Stimulated activated CD4-positive, alpha-beta T cell treated with anti-CD3 and anti-CD28 coated beads, Interleukin-12 subunit alpha, Interleukin-12 subunit beta, amount 100 ng/mL, for 24 hours (primary cell): ENCODE measurements at regions not wholly inside any gene's neighbourhood (a gene's known extent, or its start where the extent isn't known, plus 50 kb on each side); places are given as distances from the start of the nearest gene placed in this dataset.

Source experiments
- DNase-seq, 2 experiments: peaks; one replicate each; pipeline ENCODE4 v3.0.0-alpha.2; 2020; ENCODE audit warnings: low read depth in 2 of 2

DNA sequence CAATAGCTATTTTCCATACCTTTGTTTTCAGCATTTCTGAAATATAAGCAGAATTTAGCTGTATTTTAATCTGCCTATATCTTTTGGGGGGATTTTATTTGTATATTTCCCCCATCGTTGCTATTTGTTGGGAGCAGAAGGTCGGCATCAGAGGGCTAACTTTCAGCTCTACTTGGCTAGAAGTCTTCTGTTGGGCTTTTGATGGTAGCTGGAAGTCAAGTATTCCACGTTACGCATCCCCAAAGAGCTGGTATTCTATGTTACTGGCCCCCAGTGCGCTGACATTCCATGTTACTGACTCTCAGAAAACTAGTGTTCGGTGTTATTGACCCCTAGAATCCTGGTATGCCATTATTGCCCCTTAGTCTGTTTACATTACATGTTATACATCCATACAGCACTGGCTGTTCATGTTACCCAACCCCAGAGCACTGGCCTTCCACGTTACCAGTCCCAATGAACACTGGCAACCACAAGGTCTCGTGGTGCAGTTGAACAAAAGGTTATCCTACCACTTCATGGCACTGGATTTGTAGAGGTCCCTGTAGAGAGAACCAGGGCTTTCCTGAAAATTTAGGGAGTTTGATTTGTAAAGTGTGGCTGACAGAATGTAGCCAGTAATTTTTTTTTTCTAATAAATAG, 278.1 kb upstream of the CD180 start:
- DNase-seq = no peak

DNA sequence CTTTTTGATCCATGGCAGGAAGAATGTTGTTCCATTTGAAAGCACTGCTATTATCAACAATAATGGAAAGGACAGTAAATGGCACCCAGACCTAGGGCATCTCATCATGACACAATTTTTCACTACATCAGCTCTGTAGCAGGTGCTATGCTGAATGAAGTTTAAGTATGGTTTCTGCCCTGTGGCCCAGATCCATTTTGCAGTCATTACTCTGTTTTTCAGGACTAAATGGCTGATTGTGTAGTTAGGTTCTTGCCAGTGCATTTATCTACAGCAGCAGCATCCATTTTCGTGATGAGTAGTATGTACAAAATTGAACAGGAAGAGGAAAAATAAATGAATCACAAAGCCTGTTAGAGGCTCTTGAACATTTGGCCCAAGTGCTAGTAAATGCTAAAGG, 270.5 kb upstream of the CD180 start:
- DNase-seq = no peak

DNA sequence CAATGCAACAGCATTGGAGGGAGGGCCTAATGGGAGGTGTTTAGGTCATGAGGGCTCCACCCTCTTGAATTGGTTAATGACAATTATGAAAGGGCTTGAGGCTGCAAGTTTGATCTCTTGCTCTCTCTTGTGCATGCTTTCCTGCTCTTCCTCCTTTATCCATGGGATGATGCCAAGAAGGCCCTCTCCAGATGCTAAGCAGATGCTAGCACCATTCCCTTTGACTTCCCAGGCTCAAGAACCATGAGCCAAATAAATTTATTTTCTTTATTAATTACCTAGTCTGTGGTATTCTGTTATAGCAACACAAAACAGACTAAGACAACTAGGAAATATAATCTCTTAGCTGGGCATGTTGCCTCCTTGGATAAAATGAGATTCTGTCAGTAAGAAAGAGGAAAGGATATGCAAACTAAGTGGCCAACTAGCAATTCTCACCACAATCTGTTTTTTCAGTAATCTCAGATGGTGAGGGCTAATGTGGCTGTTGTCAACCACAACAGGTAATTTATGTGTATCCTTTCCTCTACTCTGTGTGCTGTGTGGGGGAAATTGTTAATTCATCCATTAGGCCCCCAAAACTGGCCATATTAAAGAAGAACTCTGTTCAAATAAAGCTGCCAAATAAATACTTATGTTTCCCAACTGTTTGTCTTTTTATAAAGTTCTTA, 269.1 kb upstream of the CD180 start:
- no peak for DNase-seq

DNA sequence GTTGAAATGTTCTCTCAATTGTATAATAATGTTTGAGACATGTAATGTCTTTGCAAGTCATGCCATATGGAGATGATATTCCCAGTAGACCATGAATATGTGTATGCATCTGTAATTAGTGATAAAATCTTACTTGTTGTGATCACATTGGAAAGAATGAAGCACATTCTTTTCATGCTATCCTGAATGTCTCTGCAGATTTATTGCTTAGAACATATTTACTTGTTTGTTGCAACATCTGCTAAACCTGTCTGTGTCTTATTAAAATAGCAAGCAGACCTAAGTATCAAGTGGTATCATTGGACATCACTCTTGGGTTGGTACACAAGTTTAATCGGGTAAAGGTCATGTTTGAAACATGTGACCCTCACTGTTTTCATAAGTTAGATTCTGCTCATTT, 265.5 kb upstream of the CD180 start:
- no peak for DNase-seq

DNA sequence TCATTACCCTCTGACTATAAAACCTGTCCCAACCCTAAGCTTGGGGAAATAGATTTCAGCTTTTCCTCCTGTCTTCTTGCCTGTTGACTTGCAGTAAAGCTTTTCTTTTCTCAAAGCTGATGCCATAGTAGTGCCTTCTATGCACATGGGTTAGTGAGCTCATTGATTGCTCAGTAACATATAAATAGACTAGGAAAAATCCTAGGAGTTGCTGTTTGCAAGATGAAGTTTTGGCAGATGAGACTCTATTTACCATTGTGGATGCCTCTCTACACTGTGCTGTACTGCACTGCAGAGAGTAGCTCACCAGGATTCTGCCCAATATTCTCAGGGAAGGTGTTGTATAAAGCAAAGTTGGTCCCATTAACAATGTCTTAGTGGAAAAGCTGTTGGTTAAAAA, 262.7 kb upstream of the CD180 start:
- no peak for DNase-seq

DNA sequence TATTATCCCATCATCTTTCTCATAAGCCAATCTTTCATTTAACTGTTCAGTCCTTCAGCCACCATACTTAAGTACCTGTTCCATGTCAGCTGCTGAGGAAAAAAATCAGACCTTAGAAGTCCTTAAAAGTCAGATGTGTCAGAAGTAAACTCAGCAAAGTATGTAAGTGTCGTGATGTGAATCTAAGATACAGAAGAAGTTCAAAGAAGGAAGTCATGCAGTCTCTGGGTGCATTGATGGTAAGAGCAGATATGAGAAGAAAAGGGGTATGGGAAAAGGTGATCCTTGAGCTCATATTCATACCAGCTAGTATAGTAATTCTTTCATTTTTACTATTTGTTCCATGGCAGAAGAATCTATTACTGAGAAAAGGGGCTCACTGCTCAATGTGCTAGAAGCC, 259.4 kb upstream of the CD180 start:
- DNase-seq = no peak

DNA sequence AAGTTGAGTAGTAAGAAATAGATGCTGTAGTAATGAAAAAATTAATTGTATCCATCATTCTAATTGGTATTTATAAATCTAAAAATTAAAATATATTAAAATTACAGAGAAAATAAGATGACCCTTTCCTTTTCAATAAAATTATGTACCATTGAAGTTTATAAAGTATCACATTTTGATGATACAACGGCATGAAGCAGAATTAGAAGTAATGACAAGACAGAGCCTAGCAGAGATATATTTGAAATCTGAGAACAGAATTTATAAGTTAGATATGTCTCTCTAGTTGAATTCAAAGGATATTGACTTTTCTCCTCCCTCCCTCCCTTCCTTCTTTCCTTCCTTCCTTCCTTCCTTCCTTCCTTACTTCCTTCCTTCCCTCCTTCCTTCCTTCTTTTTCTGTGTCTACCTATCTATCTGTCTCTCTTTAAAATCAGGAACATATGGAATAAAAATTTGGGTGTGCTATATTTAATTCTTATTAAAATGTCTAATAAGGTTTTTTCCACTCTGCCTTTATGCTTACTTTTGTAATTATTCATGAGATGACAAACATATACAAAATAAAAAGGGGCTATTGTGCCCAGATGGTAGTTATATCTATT, 258.5 kb upstream of the CD180 start:
- DNase-seq = no peak

DNA sequence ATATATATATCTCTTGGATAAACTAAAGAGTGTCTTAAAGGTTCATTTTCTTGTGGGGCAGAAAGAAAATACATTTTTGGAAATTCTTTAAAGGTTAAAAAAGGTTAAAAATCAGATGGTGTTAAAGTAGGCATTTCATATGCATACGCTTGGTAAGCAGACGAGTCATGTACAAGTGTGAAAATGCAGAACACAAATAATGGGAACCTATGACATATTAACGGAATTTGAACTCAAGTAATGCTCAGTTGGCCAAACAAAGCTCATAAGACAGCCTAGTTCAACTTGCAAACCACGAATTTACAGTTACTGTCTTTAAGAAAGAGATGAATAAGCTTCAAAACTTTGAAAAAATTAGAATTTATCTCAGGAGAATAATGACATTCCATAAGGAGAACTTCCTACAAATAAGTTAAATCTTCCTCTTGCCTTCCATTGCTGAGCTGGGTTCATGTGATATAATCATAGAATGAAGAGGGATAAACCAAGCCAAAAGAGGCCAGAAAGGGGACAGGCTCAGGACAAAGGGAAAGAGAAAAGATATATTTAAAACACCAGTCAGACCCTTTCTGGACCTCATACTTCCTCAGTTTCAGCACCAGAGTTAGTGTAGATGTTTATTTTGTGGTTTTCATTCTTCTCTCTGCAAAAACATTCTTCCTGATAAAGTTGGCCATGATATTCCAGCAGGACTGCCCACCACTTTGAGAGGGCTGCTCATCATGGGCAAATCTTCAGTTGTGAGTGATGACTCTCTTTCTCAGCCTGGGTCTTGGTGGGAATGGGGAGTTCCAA, 256.7 kb upstream of the CD180 start:
- no peak for DNase-seq

DNA sequence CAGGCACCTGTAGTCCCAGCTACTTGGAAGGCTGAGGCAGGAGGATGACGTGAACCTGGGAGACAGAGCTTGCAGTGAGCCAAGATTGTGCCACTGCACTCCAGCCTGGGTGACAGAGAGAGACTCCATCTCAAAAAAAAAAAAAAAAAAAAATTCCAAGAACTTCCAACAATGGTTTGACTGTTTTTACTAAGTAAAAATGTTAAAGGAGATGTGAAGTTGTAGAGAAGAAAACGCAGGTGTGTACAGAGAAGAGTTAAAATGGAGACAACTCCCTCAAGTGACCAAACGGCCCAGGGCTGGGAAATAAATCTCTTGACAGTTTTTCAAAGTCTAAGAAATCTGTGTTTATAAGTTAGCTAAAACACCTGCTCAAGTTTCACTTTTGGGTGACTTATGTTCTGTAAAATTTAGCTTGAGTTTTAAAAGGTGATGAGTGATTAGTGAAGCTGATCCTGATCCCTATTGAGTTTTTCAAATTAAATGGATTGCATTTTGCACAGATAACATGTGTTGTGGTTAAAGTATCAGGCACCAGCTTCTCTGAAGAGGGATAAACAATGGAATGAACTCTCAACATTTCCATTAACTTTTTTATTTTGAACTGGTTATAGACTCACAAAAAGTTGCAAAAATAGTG, 255.2 kb upstream of the CD180 start:
- DNase-seq = no peak

DNA sequence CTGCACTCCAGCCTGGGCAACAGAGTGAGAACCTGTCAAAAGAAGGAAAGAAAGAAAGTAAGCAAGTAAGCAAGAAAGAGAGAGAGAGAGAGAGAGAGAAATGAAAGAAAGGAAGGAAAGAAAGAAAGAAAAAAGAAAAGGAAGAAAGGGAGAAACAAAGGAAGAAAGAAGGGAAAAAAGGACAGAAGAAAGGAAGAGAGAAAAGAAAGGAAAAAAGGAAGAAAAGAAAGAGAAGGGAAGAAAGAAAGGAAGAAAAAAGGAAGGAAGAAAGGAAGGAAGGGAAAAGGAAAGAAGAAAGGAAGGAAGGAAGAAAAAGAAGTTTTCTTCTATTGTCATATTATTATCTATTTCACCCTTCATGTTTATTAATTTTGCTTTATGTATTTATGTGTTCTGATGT, 251.1 kb upstream of the CD180 start:
- no peak for DNase-seq

DNA sequence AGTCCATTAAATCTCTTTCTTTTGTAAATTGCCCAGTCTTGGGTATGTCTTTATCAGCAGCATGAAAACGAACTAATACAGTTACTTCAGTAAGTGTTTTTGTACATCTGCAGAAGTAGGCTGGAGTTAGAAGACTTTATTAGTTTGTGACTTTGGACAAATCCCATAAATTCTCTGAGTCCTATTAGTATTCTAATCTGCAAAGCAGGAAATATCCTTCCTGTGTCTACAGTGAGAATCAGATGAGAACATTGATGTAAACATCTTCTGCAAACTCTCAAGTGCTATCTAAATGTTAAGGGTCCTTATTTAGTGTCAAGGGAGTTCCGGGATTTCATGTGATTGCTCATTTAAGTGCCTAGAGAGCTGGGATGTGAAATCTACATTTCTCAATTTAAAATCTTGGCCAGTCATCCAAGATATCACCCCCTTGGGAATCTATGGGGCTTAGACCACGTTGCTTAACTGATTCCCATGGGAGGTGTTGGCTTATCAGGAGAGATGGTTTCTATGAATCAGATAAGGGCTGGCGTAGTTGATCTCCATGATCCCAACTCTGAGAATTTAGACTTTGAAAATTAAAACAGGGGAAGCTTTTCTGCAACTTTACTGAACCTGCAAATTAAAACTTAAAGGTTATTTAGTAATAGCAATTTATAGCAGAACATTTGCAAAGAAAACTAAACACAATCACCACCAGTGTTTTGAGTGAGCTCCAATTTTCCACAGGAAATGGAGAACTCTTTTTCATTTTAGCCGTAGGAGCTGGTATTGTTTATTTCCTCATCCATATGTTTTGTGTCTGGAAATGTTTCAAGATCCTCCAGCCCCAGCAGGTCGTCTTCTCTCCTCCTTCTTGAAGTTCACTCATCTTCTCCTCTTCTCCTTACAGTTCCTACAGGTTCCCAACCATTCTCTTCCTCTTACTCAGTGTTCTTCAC, 241.6 kb upstream of the CD180 start:
- DNase-seq = no peak

DNA sequence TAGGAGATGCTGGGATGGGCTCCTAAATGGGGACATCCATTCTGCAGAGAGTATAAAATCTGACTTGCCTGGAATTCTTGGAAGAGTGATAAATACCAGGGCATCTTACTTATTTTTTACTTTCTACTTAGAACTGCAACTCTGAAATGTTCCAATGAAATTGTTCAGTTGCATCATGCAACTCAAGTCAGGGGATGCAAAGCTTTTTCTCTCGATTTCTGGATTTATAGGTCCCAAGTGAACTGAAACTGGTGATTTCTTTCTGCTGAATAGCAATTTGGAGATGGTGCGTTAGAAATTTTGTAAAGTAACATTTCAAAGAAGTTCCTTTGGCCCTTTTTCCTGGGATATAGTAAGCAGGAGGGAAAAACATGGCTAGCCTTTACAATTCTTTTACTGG, 238.4 kb upstream of the CD180 start:
- no peak for DNase-seq

DNA sequence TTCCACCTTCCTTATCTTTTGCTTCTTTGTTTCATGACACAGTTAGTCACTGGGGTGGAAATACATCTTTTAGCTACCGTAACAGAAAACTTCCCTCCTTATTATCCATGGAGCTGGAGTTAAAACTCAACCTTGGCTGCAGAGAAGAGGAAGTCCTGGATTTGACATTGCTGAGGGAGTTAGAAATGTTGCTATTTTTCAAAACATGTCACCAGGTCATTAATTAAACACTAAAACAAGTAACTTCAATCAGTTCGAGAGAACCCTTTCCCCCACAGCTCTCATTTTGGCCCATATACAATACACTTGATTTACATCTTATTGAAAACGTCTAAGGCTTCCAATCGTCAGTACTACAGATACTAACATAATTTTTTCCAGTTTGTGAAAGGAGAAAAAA, 237.9 kb upstream of the CD180 start:
- no peak for DNase-seq

DNA sequence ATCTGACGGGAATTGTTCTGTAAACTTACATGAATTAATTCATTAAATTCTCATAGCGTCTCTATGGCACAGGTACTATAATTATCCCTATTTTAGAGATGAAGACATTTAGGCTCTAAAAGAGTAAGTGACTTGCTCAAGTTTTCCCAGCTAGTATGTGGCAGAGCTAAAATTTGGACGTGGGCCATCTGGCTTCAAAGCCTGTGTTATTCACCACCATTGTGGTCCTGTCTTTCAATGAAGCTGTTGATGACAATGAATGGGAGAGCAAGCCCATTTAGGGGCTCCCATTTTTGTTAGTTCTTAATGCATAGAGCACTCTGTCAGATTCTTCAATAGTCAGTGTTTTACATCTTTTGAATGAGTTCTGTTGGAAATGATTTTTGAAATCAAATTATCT, 236.0 kb upstream of the CD180 start:
- DNase-seq = no peak

DNA sequence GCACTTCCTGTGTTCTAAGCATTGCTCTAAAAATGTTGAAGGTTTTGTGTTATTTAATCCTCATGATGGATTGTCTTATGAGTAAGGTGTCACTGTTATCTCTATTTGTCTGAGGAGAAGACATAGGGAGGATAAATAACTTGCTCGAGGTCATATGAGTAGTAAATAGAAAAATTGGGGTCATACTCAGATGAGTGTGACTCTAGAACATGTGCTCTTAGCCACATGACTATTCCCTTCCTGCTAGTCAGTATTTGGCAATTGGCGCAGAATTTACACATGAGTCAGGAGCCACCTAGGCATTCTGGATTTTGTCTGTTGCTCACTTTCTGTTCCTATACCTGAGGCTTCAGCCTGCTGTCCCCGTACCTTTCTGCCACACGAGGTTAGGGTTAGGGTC, 234.6 kb upstream of the CD180 start:
- DNase-seq = no peak

DNA sequence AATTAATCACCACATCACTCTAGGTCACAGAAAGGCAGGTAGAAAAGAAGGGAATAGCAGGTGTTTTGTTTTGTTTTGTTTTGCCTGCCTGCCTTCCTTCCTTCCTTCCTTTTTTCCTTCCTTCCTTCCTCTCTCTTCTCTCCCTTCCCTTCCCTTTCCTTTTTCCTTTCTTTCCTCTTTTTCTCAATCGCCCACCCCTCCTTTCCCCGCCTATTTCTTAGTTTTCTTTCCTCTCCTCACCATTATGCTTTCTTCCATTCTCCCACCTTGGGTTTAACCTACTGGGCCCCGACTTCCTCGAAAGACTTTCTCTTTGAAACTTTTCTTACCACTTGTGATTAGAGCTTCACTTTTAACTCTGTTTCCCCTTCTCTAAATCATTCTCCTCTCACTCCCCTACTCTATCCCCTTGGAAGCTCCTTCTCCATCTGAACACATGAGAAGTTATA, 231.3 kb upstream of the CD180 start:
- DNase-seq = no peak

DNA sequence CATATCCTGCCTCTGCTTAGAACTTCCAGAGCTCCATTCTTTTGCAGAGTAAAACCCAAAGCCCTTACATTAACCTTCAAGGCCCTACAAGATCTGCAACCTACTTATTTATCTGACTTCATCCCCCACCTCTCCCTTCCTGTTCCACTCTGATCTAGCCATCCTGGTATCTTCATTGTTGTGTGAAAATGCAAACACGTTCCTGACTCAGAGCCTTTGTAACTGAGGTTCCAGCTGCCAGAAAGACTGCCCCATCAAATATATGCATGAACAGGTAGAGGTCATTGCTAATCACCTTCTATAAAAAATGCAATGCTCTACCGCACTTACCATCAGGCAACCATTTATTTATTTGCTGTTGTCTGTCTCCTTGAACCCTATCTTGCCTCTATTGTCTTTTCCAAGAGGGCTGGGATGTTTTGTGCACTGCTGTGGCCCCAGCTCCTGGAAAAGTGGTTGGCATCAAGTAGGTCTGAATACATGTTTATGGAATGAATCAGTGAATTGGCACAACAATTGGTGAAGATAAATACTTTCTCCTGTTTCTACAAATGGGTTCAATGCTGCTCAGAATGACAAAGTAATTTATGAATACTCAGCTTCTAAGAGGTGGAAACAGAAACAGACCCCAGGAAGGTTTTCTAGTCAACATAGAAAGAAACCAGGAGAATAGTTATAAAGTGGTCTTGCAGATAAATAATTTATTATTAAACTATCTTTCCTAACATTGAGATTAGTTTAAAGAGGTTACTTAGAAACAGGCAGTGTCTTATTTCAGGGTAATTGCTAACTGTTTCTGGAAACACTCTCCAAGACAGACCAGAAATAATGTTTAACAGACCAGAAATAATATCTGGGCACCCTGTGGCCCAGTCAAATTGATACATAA, 230.6 kb upstream of the CD180 start:
- no peak for DNase-seq

DNA sequence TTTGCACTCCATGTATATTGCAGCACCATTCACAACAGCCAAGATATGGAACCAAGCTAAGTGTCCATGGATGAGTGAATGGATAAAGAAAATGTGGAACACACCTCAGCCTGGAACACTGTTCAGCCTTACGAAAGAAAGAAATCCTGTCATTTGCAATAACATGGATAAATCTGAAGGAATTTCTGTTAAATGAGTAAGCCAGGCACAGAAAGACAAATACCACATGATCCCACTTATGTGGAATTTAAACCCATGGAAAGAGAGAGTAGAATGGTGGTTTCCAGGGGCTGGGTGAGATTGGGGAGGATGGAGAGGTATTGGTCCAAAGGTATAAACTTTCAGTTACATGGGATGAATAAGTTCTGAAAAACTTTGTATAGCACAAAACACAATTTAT, 228.9 kb upstream of the CD180 start:
- DNase-seq = no peak

DNA sequence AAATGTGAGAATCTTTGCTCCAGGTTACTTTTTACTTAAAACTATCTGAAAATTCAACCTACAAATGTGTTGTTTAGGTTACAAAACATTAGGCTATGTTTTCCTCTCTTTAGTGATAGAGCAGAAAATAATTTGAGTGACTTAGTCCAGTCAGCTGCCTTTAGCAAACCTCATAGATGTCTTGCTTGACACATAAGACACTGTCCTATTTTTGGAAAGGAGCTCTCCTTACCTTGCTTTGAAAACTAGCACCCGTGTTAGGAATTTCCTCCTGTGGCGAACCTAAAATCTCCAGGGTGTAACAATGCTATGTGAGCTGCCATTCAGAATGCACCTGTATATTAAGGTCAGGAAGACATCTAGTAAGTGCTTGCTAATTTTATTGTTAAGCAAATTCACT, 221.2 kb upstream of the CD180 start:
- DNase-seq = no peak

DNA sequence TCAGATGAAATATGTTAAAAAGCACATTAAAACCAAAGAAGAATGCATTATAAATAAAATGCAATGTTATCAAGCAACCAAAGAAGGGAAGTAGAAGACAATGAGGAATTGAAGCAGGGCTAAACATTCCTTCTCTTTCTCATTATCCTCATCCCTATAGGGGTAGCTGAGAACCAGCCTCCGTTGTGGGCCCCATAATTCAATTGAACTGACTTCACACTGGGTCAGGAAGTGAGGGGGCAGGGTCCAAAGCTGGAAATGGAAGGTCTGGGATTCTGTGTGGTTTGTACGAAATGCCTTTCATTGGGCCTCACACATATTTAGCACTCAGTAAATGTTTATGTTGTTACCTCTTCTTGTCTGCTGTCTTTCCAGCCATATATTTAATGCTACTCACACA, 220.4 kb upstream of the CD180 start:
- no peak for DNase-seq
